Ascending aorta (tissue), 2 donors: ENCODE measurements at regions not wholly inside any gene's neighbourhood (a gene's known extent, or its start where the extent isn't known, plus 50 kb on each side); places are given as distances from the start of the nearest gene placed in this dataset.

Source experiments
- DNase-seq, 2 donors: peaks; one replicate each; pipeline ENCODE4 v3.0.0-alpha.2; 2019; ENCODE audit warnings: low spot score in 2 of 2
- H3K27ac ChIP-seq, 2 donors: fragments of 200-600 bp; sonication (generic); one replicate each; pipeline ENCODE4 v1.5.1; 2016 to 2017; ENCODE audit warnings: mild to moderate bottlenecking in 1 of 2
- H3K27me3 ChIP-seq: fragments of 200-600 bp; sonication (generic); one replicate; pipeline ENCODE4 v1.5.1; 2017
- H3K36me3 ChIP-seq, 2 donors: fragments of 200-600 bp; sonication (generic); one replicate each; pipeline ENCODE4 v1.5.1; 2016
- H3K4me1 ChIP-seq, 2 donors: fragments of 200-600 bp; sonication (generic); one replicate each; pipeline ENCODE4 v1.5.1; 2016 to 2017; ENCODE audit warnings: mild to moderate bottlenecking in 1 of 2
- H3K4me3 ChIP-seq, 2 donors: fragments of 200-600 bp; sonication (generic); one replicate each; pipeline ENCODE4 v1.5.1; 2016 to 2017; ENCODE audit warnings: mild to moderate bottlenecking in 1 of 2
- H3K9me3 ChIP-seq, 2 donors: fragments of 200-600 bp; sonication (generic); one replicate each; pipeline ENCODE4 v1.5.1; 2016
- intact Hi-C: fragments of 100-400 bp; cut with DNase I; formaldehyde crosslinking; loops from one replicate; pipeline ENCODE4 v1.15.1; 2023
- TF ChIP-seq, protein P1 (sequence below), 3 experiments: fragments of 200-600 bp in 2 of 3; fragments of 450-650 bp in 1 of 3; sonication (generic) in 2 of 3; IDR thresholded peaks; one replicate each; pipeline ENCODE4 v1.5.1; 2016 to 2019; ENCODE audit warnings: antibody characterized with exemption in 3 of 3, mild to moderate bottlenecking in 1 of 3, moderate library complexity in 1 of 3

- Histone ChIP-seq H3K27ac (no peak overlapping the region), H3K4me3 (no peak overlapping the region), H3K4me1 (no peaks in the 10 kb centered on the region), H3K27me3 (no peaks in the 10 kb centered on the region), H3K9me3 (no peaks in the 10 kb centered on the region), H3K36me3 (no peaks in the 10 kb centered on the region)
- no peak for DNase-seq
- TF ChIP-seq, protein P1, sequence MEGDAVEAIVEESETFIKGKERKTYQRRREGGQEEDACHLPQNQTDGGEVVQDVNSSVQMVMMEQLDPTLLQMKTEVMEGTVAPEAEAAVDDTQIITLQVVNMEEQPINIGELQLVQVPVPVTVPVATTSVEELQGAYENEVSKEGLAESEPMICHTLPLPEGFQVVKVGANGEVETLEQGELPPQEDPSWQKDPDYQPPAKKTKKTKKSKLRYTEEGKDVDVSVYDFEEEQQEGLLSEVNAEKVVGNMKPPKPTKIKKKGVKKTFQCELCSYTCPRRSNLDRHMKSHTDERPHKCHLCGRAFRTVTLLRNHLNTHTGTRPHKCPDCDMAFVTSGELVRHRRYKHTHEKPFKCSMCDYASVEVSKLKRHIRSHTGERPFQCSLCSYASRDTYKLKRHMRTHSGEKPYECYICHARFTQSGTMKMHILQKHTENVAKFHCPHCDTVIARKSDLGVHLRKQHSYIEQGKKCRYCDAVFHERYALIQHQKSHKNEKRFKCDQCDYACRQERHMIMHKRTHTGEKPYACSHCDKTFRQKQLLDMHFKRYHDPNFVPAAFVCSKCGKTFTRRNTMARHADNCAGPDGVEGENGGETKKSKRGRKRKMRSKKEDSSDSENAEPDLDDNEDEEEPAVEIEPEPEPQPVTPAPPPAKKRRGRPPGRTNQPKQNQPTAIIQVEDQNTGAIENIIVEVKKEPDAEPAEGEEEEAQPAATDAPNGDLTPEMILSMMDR (IDR thresholded peaks at IDR 0.05) = no peak
- intact Hi-C loops = no loop called here
Observed at GRCh38 chr10:105535478-105535877, 894.4 kb downstream of the SORCS3 start.

DNA sequence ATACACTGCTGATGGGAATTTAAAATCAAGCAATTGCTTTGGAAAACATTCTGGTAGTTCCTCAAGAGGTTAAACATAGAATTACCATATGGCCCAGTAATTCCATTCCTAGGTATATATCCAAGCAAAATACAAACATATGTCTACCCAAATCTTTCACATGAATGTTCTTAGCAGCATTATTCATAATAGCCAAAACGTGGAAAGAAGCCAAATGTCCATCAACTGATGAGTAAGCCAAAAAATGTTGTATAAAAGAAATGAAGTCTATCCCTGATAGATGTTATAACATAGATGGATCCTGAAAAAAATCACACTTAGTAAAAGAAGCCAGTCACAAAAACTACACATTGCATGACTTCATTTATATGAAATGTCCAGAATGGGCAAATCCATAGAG is 893.0 kb downstream of the SORCS3 start:
- H3K27me3 ChIP-seq = no peaks in the 10 kb centered on the region
- DNase-seq = no peak
- intact Hi-C loops = no loop called here

DNA sequence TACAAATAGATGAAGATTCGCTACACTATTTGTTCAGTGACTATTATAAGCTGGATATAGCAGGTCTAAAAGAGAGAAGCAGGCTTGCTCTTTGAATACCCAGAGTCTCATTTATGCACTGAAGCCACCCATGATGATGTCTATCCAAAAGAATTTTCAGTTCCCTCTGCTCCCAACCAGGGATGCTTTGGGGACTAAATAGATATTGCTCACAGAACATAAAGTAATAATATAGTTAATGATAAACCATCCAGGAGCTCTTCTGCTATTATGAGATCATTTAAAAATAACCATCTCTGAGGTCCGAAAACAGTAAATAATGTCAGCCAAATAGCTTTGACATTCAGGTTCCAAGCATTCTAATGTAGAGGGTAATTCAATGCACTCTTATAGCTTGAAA is 875.4 kb downstream of the SORCS3 start:
- Histone ChIP-seq H3K36me3 (no peaks in the 10 kb centered on the region), H3K9me3 (no peaks in the 10 kb centered on the region), H3K4me3 (no peak overlapping the region), H3K4me1 (no peaks in the 10 kb centered on the region), H3K27me3 (no peaks in the 10 kb centered on the region), H3K27ac (no peak overlapping the region)
- intact Hi-C loops = no loop called here
- DNase-seq = no peak
- TF ChIP-seq, protein P1 (IDR thresholded peaks at IDR 0.05) = no peak

More for the DNA sequence above, 893.0 kb downstream of the SORCS3 start:
- Histone ChIP-seq H3K4me3 (no peak overlapping the region), H3K36me3 (no peaks in the 10 kb centered on the region), H3K27ac (no peak overlapping the region), H3K4me1 (no peaks in the 10 kb centered on the region), H3K9me3 (no peaks in the 10 kb centered on the region)
- TF ChIP-seq, protein P1 (IDR thresholded peaks at IDR 0.05) = no peak

GRCh38 chr10:105514106-105514505 is 873.0 kb downstream of the SORCS3 start:
- H3K4me1 ChIP-seq = no peaks in the 10 kb centered on the region
- no peak for DNase-seq
- intact Hi-C loops = no loop called here
- H3K4me3 ChIP-seq = no peak overlapping the region
- no peaks in the 10 kb centered on the region for H3K27me3 ChIP-seq
- no peaks in the 10 kb centered on the region for H3K9me3 ChIP-seq
- H3K36me3 ChIP-seq = no peaks in the 10 kb centered on the region
- TF ChIP-seq, protein P1 (IDR thresholded peaks at IDR 0.05) = no peak
- no peak overlapping the region for H3K27ac ChIP-seq

DNA sequence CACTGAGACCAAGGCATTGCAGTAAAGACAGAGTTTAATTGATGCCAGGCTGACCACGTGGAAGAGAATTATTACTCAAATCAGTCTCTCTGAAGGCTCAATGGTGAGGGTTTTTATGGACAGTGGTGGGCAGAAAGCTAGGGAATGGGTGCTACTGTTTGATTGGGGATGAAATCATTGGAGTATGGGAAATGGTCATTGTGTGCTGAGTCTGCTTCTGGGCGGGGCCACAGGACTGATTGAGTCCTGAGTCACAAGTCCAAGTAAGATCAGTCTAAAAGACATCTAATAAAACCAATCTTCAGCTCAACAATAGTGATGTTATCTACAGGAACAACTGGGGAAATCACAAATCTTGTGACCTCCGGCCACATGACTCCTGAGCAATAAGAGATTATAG is 868.4 kb downstream of the SORCS3 start:
- no peaks in the 10 kb centered on the region for H3K4me1 ChIP-seq
- no peak overlapping the region for H3K4me3 ChIP-seq
- intact Hi-C loops = no loop called here
- H3K9me3 ChIP-seq = no peaks in the 10 kb centered on the region
- no peaks in the 10 kb centered on the region for H3K27me3 ChIP-seq
- H3K27ac ChIP-seq = no peak overlapping the region
- DNase-seq = no peak
- TF ChIP-seq, protein P1 (IDR thresholded peaks at IDR 0.05) = no peak
- no peaks in the 10 kb centered on the region for H3K36me3 ChIP-seq

DNA sequence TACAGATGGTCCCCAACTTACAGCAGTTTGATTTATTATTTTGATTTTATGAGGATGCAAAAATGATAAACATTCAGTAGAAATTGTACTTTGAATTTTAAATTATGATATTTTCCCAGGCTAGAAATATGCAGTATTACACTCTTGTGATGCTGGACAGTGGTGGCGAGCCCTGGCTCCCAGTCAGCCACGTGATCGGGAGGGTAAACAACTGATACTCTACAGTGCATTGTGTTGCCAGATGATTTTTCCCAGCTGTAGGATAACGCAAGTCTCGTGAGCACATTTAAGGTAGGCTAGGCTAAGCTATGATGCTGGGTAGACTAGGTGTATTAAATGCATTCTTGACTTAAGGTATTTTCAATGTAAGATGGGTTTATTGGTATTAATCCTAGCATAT is 865.2 kb downstream of the SORCS3 start:
- Histone ChIP-seq H3K4me1 (no peaks in the 10 kb centered on the region), H3K9me3 (no peaks in the 10 kb centered on the region), H3K36me3 (no peaks in the 10 kb centered on the region), H3K27me3 (no peaks in the 10 kb centered on the region), H3K4me3 (no peak overlapping the region), H3K27ac (no peak overlapping the region)
- intact Hi-C loops = no loop called here
- DNase-seq = no peak
- TF ChIP-seq, protein P1 (IDR thresholded peaks at IDR 0.05) = no peak
